AG09319 (cell line): ENCODE measurements at regions not wholly inside any gene's neighbourhood (a gene's known extent, or its start where the extent isn't known, plus 50 kb on each side); places are given as distances from the start of the nearest gene placed in this dataset.

Experiments
- DNase-seq: peaks from one replicate; pipeline ENCODE4 v3.0.0-alpha.2; 2010; ENCODE audit warnings: low read depth; ENCODE audit errors: extremely low read depth
- TF ChIP-seq, protein P1 (sequence below): IDR thresholded peaks from 2 replicates; pipeline ENCODE4 v1.5.1; 2011; ENCODE audit warnings: low read depth, mild to moderate bottlenecking, inconsistent platforms, low read length, moderate library complexity

DNA sequence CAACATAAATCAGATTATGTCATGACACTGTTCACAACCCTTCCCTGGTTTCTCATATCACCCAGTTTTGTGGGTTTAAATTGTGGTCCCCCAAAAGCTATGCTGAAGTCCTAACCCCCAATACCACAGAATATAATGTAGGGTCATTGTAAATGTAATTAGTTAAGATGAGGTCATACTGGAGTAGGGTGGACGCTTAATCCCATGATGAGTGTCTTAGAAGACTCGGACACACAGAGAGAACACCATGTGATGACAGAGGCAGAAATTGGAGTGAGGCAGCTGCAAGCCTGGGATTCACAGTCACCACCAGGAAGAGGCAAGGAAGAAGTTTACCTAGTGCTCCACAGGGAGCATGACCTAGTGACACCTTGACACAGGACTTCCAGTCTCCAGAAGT is 197.8 kb downstream of the SALL1 start:
- no peak for DNase-seq
- TF ChIP-seq, protein P1, sequence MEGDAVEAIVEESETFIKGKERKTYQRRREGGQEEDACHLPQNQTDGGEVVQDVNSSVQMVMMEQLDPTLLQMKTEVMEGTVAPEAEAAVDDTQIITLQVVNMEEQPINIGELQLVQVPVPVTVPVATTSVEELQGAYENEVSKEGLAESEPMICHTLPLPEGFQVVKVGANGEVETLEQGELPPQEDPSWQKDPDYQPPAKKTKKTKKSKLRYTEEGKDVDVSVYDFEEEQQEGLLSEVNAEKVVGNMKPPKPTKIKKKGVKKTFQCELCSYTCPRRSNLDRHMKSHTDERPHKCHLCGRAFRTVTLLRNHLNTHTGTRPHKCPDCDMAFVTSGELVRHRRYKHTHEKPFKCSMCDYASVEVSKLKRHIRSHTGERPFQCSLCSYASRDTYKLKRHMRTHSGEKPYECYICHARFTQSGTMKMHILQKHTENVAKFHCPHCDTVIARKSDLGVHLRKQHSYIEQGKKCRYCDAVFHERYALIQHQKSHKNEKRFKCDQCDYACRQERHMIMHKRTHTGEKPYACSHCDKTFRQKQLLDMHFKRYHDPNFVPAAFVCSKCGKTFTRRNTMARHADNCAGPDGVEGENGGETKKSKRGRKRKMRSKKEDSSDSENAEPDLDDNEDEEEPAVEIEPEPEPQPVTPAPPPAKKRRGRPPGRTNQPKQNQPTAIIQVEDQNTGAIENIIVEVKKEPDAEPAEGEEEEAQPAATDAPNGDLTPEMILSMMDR, result no peak

DNA sequence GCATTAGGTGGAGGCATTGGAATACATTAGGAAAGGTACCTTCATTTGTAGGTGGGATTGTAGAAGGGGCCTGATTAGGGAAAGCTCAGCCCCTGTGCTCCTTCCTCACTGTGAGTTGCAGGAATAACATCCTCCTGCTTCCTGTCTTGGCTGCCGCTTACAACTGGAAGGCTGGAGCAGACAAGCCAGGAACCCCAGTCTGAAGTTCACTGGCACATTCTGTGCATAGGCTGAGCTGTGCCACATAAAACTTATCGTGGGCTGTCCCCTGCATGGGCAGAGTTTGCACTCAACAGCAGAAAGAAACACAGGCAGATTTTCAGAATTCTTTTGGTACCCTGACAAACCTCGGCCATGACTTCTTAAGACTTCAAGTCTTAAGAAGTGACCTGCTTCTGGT is 200.1 kb downstream of the SALL1 start:
- no peak for DNase-seq
- TF ChIP-seq, protein P1, result no peak

DNA sequence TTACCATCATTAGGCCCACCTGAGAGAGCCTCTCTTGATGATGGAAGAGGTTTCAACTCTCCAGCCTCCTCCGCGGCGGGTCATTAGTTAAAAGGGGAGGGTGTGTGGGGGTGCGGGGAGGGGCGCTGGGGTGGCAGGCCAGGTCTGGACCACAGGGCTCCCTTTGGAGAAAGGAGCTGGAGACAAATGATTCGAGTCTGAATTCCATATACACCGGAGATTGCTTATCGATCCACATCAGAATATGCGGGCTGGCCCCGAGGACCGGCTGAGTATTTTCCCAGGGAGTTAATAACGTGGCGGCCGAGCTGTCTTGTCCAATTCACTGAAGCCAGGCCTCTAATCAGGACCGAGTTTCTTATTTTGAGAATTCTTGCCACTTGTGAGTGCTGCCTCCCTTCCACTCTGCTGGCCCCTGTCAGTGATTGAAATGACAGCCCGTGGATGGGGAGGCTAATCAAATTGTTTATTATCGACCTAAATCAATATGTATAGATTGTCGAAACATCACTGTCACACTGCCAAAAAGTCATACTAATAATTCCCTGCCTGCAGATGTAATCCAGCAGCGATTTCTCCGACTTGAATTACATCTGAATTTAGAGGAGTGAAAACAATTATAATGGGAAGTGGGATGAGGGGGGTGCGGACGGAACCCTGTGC is 202.7 kb downstream of the SALL1 start:
- no peak for DNase-seq
- TF ChIP-seq, protein P1, result no peak

DNA sequence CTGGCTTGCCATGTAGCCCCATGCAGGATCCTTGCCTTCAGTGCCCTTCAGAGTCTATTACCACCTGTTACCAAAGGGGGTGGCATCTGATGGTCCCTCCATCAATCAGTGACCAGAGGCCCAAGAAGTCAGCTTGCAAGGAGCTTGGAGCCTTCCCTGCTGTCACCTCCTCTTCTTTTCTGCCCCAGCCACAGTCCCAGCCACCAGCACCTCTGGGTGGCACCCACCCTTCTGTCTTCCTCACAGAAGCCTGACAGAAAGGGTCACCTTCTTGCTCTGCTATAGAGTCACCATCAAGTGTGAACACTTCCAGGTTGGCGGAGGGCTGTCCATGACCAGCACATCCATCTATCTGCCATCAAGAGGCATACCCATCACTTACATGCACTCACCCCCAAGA is 203.2 kb downstream of the SALL1 start:
- TF ChIP-seq, protein P1, result no peak
- DNase-seq, result no peak

DNA sequence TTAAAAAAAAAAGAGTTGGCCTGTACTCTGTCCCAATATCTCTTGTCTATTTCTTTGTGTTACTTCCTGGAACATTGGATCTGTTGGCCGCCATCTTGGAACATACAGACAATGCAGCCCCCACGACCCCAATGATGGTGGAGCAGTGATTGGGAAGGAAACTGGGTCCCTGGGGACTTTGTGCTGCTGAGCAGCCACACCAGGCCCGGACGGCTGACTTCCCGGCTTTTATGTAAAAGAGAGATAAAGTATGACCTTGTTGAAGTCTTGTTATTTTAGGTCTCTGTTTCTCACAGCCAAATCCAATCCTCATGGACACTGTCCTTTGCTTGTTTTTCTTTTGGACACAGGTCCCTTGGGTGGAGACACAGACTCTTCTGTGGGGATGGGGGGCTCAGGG is 204.5 kb downstream of the SALL1 start:
- TF ChIP-seq, protein P1, result no peak

DNA sequence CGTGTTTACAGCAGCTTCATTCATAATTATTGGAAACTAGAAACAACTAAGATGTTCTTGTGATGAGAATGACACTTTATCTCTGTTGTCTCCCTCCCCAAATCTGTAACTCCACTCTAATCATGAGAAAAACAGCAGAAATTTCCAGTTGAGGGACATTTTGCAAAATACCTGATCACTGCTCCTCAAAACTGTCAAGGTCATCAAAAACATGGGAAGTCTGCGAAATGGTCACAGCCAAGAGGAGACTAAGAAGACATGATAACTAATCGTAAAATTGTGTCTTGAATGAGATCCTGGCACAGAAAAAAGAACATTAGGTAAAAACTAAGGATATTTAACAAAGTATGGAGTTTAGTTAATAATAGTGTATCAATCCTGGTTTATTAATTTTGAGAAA is 204.2 kb downstream of the CYLD start:
- TF ChIP-seq, protein P1, result no peak

More for the DNA sequence above, 204.5 kb downstream of the SALL1 start:
- no peak for DNase-seq

DNA sequence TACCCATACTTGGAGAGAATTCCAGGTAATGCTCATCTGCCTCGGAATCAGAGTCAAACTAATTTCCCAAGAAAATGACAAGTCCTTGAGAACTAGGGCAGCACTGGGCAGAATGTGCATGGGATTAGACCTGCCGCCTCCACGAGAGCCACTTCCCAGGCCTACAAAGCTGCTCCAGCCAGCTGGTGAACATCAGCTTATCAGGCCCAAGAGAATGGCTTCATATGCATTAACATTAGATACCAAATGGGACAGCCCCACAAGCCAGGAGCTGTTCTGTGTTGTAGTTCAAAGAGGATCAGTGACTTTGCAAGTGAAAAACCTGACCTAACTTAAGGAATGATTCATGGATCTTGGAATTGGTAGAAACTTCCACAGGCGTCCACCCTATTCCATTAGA is 203.3 kb downstream of the CYLD start:
- no peak for DNase-seq
- TF ChIP-seq, protein P1, result no peak

More for the DNA sequence above, 204.2 kb downstream of the CYLD start:
- no peak for DNase-seq
